A549 (cell line): ENCODE measurements at regions not wholly inside any gene's neighbourhood (a gene's known extent, or its start where the extent isn't known, plus 50 kb on each side); places are given as distances from the start of the nearest gene placed in this dataset.

ENCODE experiments used
- ATAC-seq, 2 experiments: fragments of 200-7000 bp in 1 of 2; fragments of >200 bp in 1 of 2; cut with Nextera tagmentation in 1 of 2; cut with Tn5 transposase in 1 of 2; 3 replicates each; pipeline versions ENCODE4 v1.8.0 to v1.9.1; 2018 to 2020; ENCODE audit warnings: mild to moderate bottlenecking in 1 of 2, moderate library complexity in 1 of 2
- CTCF ChIA-PET: fragments of 300-600 bp; sonication (Branson Sonifier 250); formaldehyde crosslinking; extraction: SDS; loops from one replicate; lab custom pipeline; 2021; ENCODE audit warnings: antibody characterized with exemption, inconsistent platforms; lab: Yijun Ruan, JAX
- POLR2A ChIA-PET: fragments of 350-600 bp; formaldehyde crosslinking; extraction: SDS; loops from one replicate; lab custom pipeline; 2021; ENCODE audit warnings: antibody characterized with exemption, inconsistent platforms; lab: Yijun Ruan, JAX
- DNase-seq, 2 experiments: peaks; one replicate each; pipeline versions ENCODE4 v3.0.0 to v3.0.0-alpha.2; 2011 to 2016; ENCODE audit warnings: low read depth in 1 of 2, low spot score in 1 of 2
- FAIRE-seq: peaks from 2 replicates; lab custom pipeline; 2011; peaks lifted over from hg19 to GRCh38; lab: Jason Lieb, UNC
- H3K27ac ChIP-seq, 2 experiments: fragments of >200 bp; sonication (Bioruptor Twin); formaldehyde crosslinking; 3 replicates each; pipeline ENCODE4 v1.5.1; 2016 to 2017
- H3K4me1 ChIP-seq: fragments of >200 bp; sonication (Bioruptor Twin); formaldehyde crosslinking; 3 replicates; pipeline ENCODE4 v1.6.1; 2016
- H3K4me2 ChIP-seq: fragments of >200 bp; sonication (Bioruptor Twin); formaldehyde crosslinking; 3 replicates; pipeline ENCODE4 v1.6.1; 2016
- H3K4me3 ChIP-seq: fragments of >200 bp; sonication (Bioruptor Twin); formaldehyde crosslinking; 3 replicates; pipeline ENCODE4 v1.5.1; 2016
- H3K9me3 ChIP-seq: fragments of >200 bp; sonication (Bioruptor Twin); formaldehyde crosslinking; 3 replicates; pipeline ENCODE4 v1.6.1; 2016
- CBX2 ChIP-seq: fragments of 200-600 bp; sonication (generic); IDR thresholded peaks from 2 replicates; pipeline ENCODE4 v1.6.1; 2016; ENCODE audit warnings: low read depth, mild to moderate bottlenecking, borderline replicate concordance
- CHD2 ChIP-seq: fragments of 150-350 bp; IDR thresholded peaks from 2 replicates; pipeline ENCODE4 v1.6.1; 2014; ENCODE audit warnings: low read length; ENCODE audit not compliant: partially characterized antibody
- EHF ChIP-seq: fragments of 250-450 bp; sonication (Bioruptor Pico); IDR thresholded peaks from 2 replicates; pipeline ENCODE4 v1.5.0; 2020; ENCODE audit warnings: mild to moderate bottlenecking
- EHMT2 ChIP-seq: fragments of 200-600 bp; sonication (generic); IDR thresholded peaks from 2 replicates; pipeline ENCODE4 v1.6.1; 2016; ENCODE audit warnings: antibody characterized with exemption, low read depth, mild to moderate bottlenecking, moderate library complexity
- ESRRA ChIP-seq: fragments of 150-350 bp; IDR thresholded peaks from 2 replicates; pipeline ENCODE4 v1.6.1; 2014; ENCODE audit warnings: mild to moderate bottlenecking, low read length, borderline replicate concordance
- GATA3 ChIP-seq: IDR thresholded peaks from 2 replicates; pipeline ENCODE4 v1.6.1; 2012; ENCODE audit warnings: borderline replicate concordance
- HOXA7 ChIP-seq: fragments of 250-450 bp; sonication (Bioruptor Pico); IDR thresholded peaks from 2 replicates; pipeline ENCODE4 v1.5.0; 2020; ENCODE audit warnings: mild to moderate bottlenecking, moderate library complexity
- HOXB13 ChIP-seq: fragments of 250-450 bp; sonication (Bioruptor Pico); IDR thresholded peaks from 2 replicates; pipeline ENCODE4 v1.5.0; 2020; ENCODE audit warnings: low read depth, mild to moderate bottlenecking, moderate library complexity
- HOXB5 ChIP-seq: fragments of 250-450 bp; sonication (Bioruptor Pico); IDR thresholded peaks from 2 replicates; pipeline ENCODE4 v1.5.0; 2020; ENCODE audit warnings: mild to moderate bottlenecking, moderate library complexity
- KDM1A ChIP-seq: fragments of 200-600 bp; sonication (generic); IDR thresholded peaks from 2 replicates; pipeline ENCODE4 v1.6.1; 2016; ENCODE audit warnings: low read depth, mild to moderate bottlenecking
- MAZ ChIP-seq: fragments of 150-350 bp; IDR thresholded peaks from 2 replicates; pipeline ENCODE4 v1.6.1; 2014; ENCODE audit warnings: antibody characterized with exemption, low read depth, low read length, borderline replicate concordance
- NFE2L2 ChIP-seq: fragments of 150-350 bp; conservative IDR thresholded peaks from 2 replicates; pipeline ENCODE4 v1.6.1; 2014; ENCODE audit warnings: low read length
- PHF8 ChIP-seq: fragments of 200-600 bp; sonication (generic); IDR thresholded peaks from 2 replicates; pipeline ENCODE4 v1.6.1; 2016; ENCODE audit warnings: low read depth, mild to moderate bottlenecking, antibody characterized with exemption, moderate library complexity, borderline replicate concordance
- POLR2A ChIP-seq: IDR thresholded peaks from 2 replicates; pipeline ENCODE4 v1.6.1; 2012; ENCODE audit warnings: mild to moderate bottlenecking, low read length
- POLR2AphosphoS2 ChIP-seq: conservative IDR thresholded peaks from 2 replicates; pipeline ENCODE4 v1.6.1; 2012; ENCODE audit warnings: low read length, improper control_type of control experiment, inconsistent platforms
- RAD21 ChIP-seq, 2 experiments: fragments of >200 bp in 1 of 2; sonication (Bioruptor Twin) in 1 of 2; formaldehyde crosslinking in 1 of 2; IDR thresholded peaks in 1 of 2; conservative IDR thresholded peaks in 1 of 2; 2 replicates in 1 of 2; 3 replicates in 1 of 2; pipeline ENCODE4 v1.6.1; 2012 to 2018; ENCODE audit warnings: inconsistent platforms in 1 of 2
- RARB ChIP-seq: fragments of 250-450 bp; sonication (Bioruptor Pico); IDR thresholded peaks from 2 replicates; pipeline ENCODE4 v1.8.0; 2021; ENCODE audit warnings: mild to moderate bottlenecking, moderate library complexity
- RCOR1 ChIP-seq: fragments of 150-350 bp; IDR thresholded peaks from 2 replicates; pipeline ENCODE4 v1.6.1; 2014; ENCODE audit warnings: antibody characterized with exemption, low read length, low read depth
- RFX5 ChIP-seq: fragments of 450-650 bp; IDR thresholded peaks from 2 replicates; pipeline ENCODE4 v1.7.1; 2014; ENCODE audit warnings: antibody characterized with exemption, mild to moderate bottlenecking, moderate library complexity
- SMC3 ChIP-seq: fragments of >200 bp; sonication (Bioruptor Twin); formaldehyde crosslinking; IDR thresholded peaks from 3 replicates; pipeline ENCODE4 v1.6.1; 2018; ENCODE audit warnings: inconsistent platforms
- TP53 ChIP-seq: fragments of 250-450 bp; sonication (Bioruptor Pico); IDR thresholded peaks from 2 replicates; pipeline ENCODE4 v1.5.0; 2021; ENCODE audit warnings: mild to moderate bottlenecking, moderate library complexity
- ZFP36 ChIP-seq: fragments of 450-650 bp; IDR thresholded peaks from 2 replicates; pipeline ENCODE4 v1.6.1; 2014; ENCODE audit warnings: borderline replicate concordance; ENCODE audit not compliant: partially characterized antibody
- ZNF302 ChIP-seq: fragments of 250-450 bp; sonication (Bioruptor Pico); IDR thresholded peaks from 2 replicates; pipeline ENCODE4 v1.9.0; 2021; ENCODE audit warnings: inconsistent platforms, mild to moderate bottlenecking, moderate library complexity
- WGBS: methylation state at CpG from one replicate; pipeline ENCODE4 v1.1.6; 2017; ENCODE audit errors: missing lambda C conversion rate; 5-methylcytosine and 5-hydroxymethylcytosine counted together
- TF ChIP-seq, protein P1 (sequence below): IDR thresholded peaks from 2 replicates; pipeline ENCODE4 v1.6.1; 2012
- TF ChIP-seq, protein P2 (sequence below): fragments of 250-450 bp; sonication (Bioruptor Pico); IDR thresholded peaks from 2 replicates; pipeline ENCODE4 v1.5.0; 2021; ENCODE audit warnings: mild to moderate bottlenecking, moderate library complexity, borderline replicate concordance
- TF ChIP-seq, protein P3 (sequence below): fragments of 200-600 bp; sonication (generic); IDR thresholded peaks from 2 replicates; pipeline ENCODE4 v1.6.1; 2016; ENCODE audit warnings: antibody characterized with exemption, mild to moderate bottlenecking, moderate library complexity
- TF ChIP-seq, protein P4 (sequence below): fragments of 250-450 bp; sonication (Bioruptor Pico); IDR thresholded peaks from 2 replicates; pipeline ENCODE4 v1.5.0; 2020; ENCODE audit warnings: low read depth, mild to moderate bottlenecking, moderate library complexity
- TF ChIP-seq, protein P5 (sequence below): fragments of >200 bp; sonication (Bioruptor Twin); formaldehyde crosslinking; IDR thresholded peaks from 2 replicates; pipeline ENCODE4 v1.6.1; 2016

DNA sequence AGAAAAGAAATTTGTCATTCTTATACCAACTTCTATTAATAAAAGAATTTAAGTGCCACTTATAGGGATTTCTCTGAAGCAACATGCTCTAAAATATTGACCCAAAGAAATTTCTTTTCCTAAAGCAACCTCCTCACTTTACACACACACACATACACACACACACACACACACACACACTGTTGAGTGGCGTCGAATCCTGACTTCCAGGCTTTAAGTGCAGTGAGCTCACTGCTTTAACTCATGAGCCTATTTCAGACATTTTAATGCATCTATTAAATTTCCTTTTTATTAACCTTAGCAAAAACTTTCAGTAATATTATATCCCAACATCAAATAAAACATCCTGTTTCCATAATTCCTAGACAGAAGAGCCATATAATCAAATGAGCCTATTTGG lies 229.1 kb upstream of the ACVR2A start:
- DNase-seq (no peak), ATAC-seq (no peak), FAIRE-seq (no peak)
- no peak for TF ChIP-seq ZNF302
- no peak for TF ChIP-seq POLR2AphosphoS2
- TF ChIP-seq SMC3 = no peak
- TF ChIP-seq RAD21 (conservative IDR thresholded peaks at IDR 0.05 in 1 of 2, IDR thresholded peaks at IDR 0.05 in 1 of 2) = no peak
- no peak for TF ChIP-seq NFE2L2
- no peak for TF ChIP-seq TP53
- no peak for TF ChIP-seq EHMT2
- no peak for TF ChIP-seq HOXB13 (CRISPR knock-in tag)
- TF ChIP-seq, protein P1, sequence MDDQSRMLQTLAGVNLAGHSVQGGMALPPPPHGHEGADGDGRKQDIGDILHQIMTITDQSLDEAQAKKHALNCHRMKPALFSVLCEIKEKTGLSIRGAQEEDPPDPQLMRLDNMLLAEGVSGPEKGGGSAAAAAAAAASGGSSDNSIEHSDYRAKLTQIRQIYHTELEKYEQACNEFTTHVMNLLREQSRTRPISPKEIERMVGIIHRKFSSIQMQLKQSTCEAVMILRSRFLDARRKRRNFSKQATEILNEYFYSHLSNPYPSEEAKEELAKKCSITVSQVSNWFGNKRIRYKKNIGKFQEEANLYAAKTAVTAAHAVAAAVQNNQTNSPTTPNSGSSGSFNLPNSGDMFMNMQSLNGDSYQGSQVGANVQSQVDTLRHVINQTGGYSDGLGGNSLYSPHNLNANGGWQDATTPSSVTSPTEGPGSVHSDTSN = no peak
- no peak for TF ChIP-seq RCOR1
- no peak for TF ChIP-seq CBX2
- TF ChIP-seq, protein P2, sequence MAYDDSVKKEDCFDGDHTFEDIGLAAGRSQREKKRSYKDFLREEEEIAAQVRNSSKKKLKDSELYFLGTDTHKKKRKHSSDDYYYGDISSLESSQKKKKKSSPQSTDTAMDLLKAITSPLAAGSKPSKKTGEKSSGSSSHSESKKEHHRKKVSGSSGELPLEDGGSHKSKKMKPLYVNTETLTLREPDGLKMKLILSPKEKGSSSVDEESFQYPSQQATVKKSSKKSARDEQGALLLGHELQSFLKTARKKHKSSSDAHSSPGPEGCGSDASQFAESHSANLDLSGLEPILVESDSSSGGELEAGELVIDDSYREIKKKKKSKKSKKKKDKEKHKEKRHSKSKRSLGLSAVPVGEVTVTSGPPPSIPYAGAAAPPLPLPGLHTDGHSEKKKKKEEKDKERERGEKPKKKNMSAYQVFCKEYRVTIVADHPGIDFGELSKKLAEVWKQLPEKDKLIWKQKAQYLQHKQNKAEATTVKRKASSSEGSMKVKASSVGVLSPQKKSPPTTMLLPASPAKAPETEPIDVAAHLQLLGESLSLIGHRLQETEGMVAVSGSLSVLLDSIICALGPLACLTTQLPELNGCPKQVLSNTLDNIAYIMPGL (CRISPR knock-in tag) = no peak
- no peak for TF ChIP-seq HOXA7 (CRISPR knock-in tag)
- CTCF ChIA-PET = no interaction called here
- no peaks in the 10 kb centered on the region for H3K9me3 ChIP-seq
- POLR2A ChIA-PET = no interaction called here
- no peaks in the 10 kb centered on the region for H3K4me1 ChIP-seq
- no peak overlapping the region for H3K4me3 ChIP-seq
- 60% methylated on average over 2 of the region's 2 CpGs for WGBS
- no peak overlapping the region for H3K27ac ChIP-seq
- no peak overlapping the region for H3K4me2 ChIP-seq

DNA sequence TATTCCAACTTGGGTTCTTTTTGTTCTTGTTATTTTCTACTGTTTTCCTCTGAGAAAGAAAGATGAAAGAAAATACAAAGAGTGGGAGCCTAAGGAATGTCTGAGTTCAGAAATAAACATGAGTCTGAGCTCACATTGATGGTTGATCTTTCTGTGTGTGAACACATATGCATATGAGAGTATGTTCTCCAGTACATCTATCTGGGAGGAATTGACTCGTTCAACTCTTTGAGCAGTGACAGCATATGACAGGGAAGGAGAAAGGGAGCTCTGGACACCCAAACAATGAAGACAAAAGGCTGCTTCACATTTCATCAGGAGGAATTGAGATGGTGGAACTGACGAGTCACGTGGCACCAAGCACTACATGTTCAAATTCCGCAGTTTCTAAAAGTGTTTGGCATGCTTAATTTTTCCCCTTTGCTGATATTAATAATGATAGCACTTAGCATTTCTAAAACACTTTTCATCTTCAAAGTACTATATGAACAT lies 229.8 kb upstream of the ACVR2A start:
- POLR2A ChIA-PET = no interaction called here
- Histone ChIP-seq H3K4me1 (no peaks in the 10 kb centered on the region), H3K27ac (no peak overlapping the region), H3K9me3 (no peaks in the 10 kb centered on the region), H3K4me3 (no peak overlapping the region), H3K4me2 (no peak overlapping the region)
- FAIRE-seq (no peak), ATAC-seq (no peak), DNase-seq (no peak)
- CTCF ChIA-PET = no interaction called here
- TF ChIP-seq ZFP36 (no peak), ESRRA (no peak), EHMT2 (no peak), POLR2A (no peak), CHD2 (no peak), HOXB5 (no peak), KDM1A (no peak), EHF (no peak), GATA3 (no peak), RFX5 (no peak), MAZ (no peak), PHF8 (no peak), RARB (CRISPR knock-in tag) (no peak)
- TF ChIP-seq, protein P3, sequence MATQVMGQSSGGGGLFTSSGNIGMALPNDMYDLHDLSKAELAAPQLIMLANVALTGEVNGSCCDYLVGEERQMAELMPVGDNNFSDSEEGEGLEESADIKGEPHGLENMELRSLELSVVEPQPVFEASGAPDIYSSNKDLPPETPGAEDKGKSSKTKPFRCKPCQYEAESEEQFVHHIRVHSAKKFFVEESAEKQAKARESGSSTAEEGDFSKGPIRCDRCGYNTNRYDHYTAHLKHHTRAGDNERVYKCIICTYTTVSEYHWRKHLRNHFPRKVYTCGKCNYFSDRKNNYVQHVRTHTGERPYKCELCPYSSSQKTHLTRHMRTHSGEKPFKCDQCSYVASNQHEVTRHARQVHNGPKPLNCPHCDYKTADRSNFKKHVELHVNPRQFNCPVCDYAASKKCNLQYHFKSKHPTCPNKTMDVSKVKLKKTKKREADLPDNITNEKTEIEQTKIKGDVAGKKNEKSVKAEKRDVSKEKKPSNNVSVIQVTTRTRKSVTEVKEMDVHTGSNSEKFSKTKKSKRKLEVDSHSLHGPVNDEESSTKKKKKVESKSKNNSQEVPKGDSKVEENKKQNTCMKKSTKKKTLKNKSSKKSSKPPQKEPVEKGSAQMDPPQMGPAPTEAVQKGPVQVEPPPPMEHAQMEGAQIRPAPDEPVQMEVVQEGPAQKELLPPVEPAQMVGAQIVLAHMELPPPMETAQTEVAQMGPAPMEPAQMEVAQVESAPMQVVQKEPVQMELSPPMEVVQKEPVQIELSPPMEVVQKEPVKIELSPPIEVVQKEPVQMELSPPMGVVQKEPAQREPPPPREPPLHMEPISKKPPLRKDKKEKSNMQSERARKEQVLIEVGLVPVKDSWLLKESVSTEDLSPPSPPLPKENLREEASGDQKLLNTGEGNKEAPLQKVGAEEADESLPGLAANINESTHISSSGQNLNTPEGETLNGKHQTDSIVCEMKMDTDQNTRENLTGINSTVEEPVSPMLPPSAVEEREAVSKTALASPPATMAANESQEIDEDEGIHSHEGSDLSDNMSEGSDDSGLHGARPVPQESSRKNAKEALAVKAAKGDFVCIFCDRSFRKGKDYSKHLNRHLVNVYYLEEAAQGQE = no peak
- TF ChIP-seq, protein P4, sequence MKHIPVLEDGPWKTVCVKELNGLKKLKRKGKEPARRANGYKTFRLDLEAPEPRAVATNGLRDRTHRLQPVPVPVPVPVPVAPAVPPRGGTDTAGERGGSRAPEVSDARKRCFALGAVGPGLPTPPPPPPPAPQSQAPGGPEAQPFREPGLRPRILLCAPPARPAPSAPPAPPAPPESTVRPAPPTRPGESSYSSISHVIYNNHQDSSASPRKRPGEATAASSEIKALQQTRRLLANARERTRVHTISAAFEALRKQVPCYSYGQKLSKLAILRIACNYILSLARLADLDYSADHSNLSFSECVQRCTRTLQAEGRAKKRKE (CRISPR knock-in tag) = no peak
- TF ChIP-seq, protein P5, sequence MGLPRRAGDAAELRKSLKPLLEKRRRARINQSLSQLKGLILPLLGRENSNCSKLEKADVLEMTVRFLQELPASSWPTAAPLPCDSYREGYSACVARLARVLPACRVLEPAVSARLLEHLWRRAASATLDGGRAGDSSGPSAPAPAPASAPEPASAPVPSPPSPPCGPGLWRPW = no peak
- WGBS = 13% methylated on average over 4 of the region's 4 CpGs
